Peyer's patch (tissue), 4 donors: ENCODE measurements at regions not wholly inside any gene's neighbourhood (a gene's known extent, or its start where the extent isn't known, plus 50 kb on each side); places are given as distances from the start of the nearest gene placed in this dataset.

Source experiments
- DNase-seq, 3 donors: peaks; one replicate each; pipeline ENCODE4 v3.0.0-alpha.2; 2017 to 2019
- H3K27ac ChIP-seq, 4 donors: fragments of 200-600 bp; sonication (generic); one replicate each; pipeline ENCODE4 v1.5.1; 2016 to 2019
- H3K27me3 ChIP-seq, 2 donors: fragments of 200-600 bp; sonication (generic); one replicate each; pipeline ENCODE4 v1.5.1; 2019
- H3K36me3 ChIP-seq, 3 donors: fragments of 200-600 bp; sonication (generic); one replicate each; pipeline ENCODE4 v1.5.1; 2016 to 2019
- H3K4me1 ChIP-seq, 4 donors: fragments of 200-600 bp; sonication (generic); one replicate each; pipeline ENCODE4 v1.5.1; 2016 to 2019
- H3K4me3 ChIP-seq, 4 donors: fragments of 200-600 bp; sonication (generic); 1 replicate in 3 of 4; 2 replicates in 1 of 4; pipeline ENCODE4 v1.5.1; 2016 to 2019; ENCODE audit warnings: mild to moderate bottlenecking in 1 of 4
- H3K9me3 ChIP-seq, 4 donors: fragments of 200-600 bp; sonication (generic); one replicate each; pipeline ENCODE4 v1.5.1; 2016 to 2019; ENCODE audit warnings: mild to moderate bottlenecking in 1 of 4
- POLR2A ChIP-seq, 2 donors: fragments of 450-650 bp; IDR thresholded peaks; one replicate each; pipeline ENCODE4 v1.5.1; 2017; ENCODE audit warnings: antibody characterized with exemption in 2 of 2, mild to moderate bottlenecking in 2 of 2, moderate library complexity in 2 of 2
- TF ChIP-seq, protein P1 (sequence below), 6 experiments: fragments of 450-650 bp in 4 of 6; fragments of 200-600 bp in 2 of 6; sonication (generic) in 1 of 6; IDR thresholded peaks; one replicate each; pipeline ENCODE4 v1.5.1; 2017 to 2019; ENCODE audit warnings: antibody characterized with exemption in 6 of 6, mild to moderate bottlenecking in 3 of 6, moderate library complexity in 1 of 6

DNA sequence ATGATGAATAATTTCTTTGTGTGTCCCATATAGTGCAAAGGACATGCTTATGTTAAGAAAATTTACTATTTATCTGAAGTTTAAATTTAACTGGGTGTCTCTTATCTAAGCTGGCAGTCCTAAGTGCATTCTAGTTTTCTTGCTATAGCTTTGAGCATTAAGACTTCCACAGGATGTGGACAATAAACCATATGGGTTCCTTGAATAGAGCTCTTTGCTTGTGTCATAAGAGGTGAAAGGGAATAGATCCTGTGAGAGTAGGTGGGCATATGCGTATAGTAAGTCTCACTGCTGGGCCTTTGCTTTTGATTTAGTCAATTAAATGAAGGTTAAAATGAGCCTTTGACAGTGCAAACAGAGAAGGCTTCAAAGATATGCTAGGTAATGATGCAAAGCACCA is 223.4 kb upstream of the GYPA start:
- no peak overlapping the region for H3K27ac ChIP-seq
- no peaks in the 10 kb centered on the region for H3K9me3 ChIP-seq
- H3K4me3 ChIP-seq, result no peak overlapping the region
- no peak for TF ChIP-seq POLR2A (IDR thresholded peaks at IDR 0.05)
- TF ChIP-seq, protein P1, sequence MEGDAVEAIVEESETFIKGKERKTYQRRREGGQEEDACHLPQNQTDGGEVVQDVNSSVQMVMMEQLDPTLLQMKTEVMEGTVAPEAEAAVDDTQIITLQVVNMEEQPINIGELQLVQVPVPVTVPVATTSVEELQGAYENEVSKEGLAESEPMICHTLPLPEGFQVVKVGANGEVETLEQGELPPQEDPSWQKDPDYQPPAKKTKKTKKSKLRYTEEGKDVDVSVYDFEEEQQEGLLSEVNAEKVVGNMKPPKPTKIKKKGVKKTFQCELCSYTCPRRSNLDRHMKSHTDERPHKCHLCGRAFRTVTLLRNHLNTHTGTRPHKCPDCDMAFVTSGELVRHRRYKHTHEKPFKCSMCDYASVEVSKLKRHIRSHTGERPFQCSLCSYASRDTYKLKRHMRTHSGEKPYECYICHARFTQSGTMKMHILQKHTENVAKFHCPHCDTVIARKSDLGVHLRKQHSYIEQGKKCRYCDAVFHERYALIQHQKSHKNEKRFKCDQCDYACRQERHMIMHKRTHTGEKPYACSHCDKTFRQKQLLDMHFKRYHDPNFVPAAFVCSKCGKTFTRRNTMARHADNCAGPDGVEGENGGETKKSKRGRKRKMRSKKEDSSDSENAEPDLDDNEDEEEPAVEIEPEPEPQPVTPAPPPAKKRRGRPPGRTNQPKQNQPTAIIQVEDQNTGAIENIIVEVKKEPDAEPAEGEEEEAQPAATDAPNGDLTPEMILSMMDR (IDR thresholded peaks at IDR 0.05), result no peak
- DNase-seq, result no peak
- no peaks in the 10 kb centered on the region for H3K27me3 ChIP-seq
- no peaks in the 10 kb centered on the region for H3K36me3 ChIP-seq
- H3K4me1 ChIP-seq, result no peaks in the 10 kb centered on the region

DNA sequence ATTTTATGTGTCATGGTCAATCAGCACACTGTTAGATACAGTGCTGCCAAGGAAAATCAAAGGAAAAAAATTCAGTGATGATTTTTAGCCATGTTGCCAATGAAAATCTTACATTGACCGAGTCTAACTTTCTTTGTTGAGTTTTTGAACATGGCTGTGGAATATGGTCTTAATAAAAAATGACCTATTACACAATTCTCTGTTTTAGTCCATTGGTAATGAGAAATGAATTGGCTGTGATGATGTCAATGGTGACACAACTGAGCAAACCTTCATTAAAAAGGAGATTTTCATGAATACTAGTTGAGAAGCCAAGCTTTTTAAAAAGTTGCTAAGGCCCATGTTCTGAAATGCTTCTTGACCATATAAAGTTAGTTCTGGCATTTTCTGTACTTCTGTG is 225.9 kb upstream of the GYPA start:
- Histone ChIP-seq H3K36me3 (no peaks in the 10 kb centered on the region), H3K27me3 (no peaks in the 10 kb centered on the region), H3K9me3 (no peaks in the 10 kb centered on the region), H3K27ac (no peak overlapping the region), H3K4me1 (no peaks in the 10 kb centered on the region), H3K4me3 (no peak overlapping the region)
- no peak for TF ChIP-seq POLR2A (IDR thresholded peaks at IDR 0.05)
- TF ChIP-seq, protein P1 (IDR thresholded peaks at IDR 0.05), result no peak
- DNase-seq, result no peak

DNA sequence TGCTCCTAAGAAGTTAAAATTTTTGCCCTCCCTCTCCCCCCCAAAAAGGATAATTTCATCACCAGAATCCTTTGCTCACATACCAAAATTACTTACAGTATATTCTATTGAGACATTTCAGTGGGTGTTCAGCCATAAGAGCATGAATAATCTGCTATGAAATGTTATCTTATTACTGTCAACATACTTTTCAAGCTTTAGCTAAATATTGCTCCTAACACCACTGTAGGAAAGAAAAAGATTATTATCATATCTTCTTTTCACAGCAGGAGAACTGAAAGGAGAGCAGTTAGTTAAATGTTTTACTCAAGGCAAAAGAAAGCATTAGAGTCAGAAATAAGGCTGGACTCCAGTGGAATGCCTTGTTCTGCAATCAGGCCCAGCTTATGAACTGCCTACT is 231.0 kb upstream of the GYPA start:
- no peak for TF ChIP-seq POLR2A (IDR thresholded peaks at IDR 0.05)
- TF ChIP-seq, protein P1 (IDR thresholded peaks at IDR 0.05), result no peak
- Histone ChIP-seq H3K4me3 (no peak overlapping the region), H3K27me3 (no peaks in the 10 kb centered on the region), H3K27ac (no peak overlapping the region), H3K9me3 (no peaks in the 10 kb centered on the region), H3K36me3 (no peaks in the 10 kb centered on the region), H3K4me1 (no peaks in the 10 kb centered on the region)
- DNase-seq, result no peak

DNA sequence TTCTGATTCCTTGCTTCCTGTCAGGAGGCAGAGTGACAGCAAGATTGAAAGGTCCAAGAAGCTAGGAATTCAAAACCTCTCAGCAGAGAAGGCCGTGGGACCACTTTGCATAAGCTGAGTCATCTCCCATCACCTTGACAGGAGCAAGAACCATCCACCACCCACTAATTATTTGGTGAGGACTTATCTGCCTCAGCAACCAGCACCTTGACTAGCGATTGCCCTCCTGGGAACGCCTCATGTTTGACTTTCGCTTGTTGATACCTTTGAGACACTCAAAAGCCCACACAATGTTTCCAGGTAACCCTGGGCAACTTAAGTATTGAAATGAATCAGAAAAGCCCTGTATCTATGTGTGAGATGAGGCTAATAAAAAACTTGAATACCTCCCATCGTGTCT is 233.5 kb upstream of the GYPA start:
- Histone ChIP-seq H3K9me3 (no peaks in the 10 kb centered on the region), H3K4me3 (no peak overlapping the region), H3K36me3 (no peaks in the 10 kb centered on the region), H3K27ac (no peak overlapping the region), H3K4me1 (no peaks in the 10 kb centered on the region), H3K27me3 (no peaks in the 10 kb centered on the region)
- no peak for TF ChIP-seq POLR2A (IDR thresholded peaks at IDR 0.05)
- TF ChIP-seq, protein P1 (IDR thresholded peaks at IDR 0.05), result no peak
- DNase-seq, result no peak

DNA sequence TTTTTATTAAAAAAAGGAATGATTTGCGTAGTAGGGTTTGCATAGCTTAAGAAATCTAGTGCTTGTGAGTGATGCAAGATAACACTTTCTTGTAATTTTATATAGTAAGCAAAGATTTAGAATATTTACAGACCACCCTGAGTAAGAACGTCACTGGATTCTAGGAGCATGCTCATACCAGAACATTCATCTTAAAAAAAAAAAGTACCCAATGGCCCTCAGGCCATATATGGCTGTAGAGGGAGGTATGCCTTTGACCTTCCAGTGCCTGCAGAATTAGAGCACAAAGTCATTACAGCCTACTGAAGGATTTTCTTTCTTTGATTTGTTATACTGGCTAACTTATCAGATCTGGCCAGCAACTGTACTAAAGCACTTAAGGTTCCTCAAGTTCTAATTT is 236.3 kb upstream of the GYPA start:
- no peak for DNase-seq

More for the DNA sequence above, 236.3 kb upstream of the GYPA start:
- no peaks in the 10 kb centered on the region for H3K9me3 ChIP-seq
- no peaks in the 10 kb centered on the region for H3K36me3 ChIP-seq
- no peak overlapping the region for H3K4me3 ChIP-seq
- no peaks in the 10 kb centered on the region for H3K27me3 ChIP-seq
- no peak overlapping the region for H3K27ac ChIP-seq
- H3K4me1 ChIP-seq, result no peaks in the 10 kb centered on the region
- TF ChIP-seq, protein P1 (IDR thresholded peaks at IDR 0.05), result no peak
- no peak for TF ChIP-seq POLR2A (IDR thresholded peaks at IDR 0.05)
